ENCODE measurements at regions not wholly inside any gene's neighbourhood (a gene's known extent, or its start where the extent isn't known, plus 50 kb on each side); places are given as distances from the start of the nearest gene placed in this dataset.
"Not testable (repeated sequence)": the region's sequence is repeated elsewhere in the genome, so short reads cannot be mapped to it uniquely, and the experiment has no call there.

DNA sequence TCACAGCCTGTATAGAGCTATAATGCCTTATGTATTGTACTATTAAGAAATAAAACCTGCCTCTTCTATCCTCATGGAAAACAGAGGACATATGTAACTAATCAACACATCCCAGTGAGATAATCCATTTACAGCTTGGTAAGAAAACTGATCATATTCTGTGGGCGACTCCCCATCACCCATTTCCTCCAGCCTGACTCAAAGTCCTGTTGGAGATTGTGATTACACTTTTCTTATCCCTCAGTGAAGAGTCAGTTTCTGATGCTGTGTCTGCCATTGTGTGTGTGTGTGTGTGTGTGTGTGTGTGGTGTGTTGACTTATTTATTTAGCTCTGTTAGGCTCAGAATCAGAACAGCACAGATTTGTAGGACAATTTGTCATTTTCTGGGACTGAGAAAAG is 212.8 kb downstream of the FGF9 start:
- DNase-seq: no peak

DNA sequence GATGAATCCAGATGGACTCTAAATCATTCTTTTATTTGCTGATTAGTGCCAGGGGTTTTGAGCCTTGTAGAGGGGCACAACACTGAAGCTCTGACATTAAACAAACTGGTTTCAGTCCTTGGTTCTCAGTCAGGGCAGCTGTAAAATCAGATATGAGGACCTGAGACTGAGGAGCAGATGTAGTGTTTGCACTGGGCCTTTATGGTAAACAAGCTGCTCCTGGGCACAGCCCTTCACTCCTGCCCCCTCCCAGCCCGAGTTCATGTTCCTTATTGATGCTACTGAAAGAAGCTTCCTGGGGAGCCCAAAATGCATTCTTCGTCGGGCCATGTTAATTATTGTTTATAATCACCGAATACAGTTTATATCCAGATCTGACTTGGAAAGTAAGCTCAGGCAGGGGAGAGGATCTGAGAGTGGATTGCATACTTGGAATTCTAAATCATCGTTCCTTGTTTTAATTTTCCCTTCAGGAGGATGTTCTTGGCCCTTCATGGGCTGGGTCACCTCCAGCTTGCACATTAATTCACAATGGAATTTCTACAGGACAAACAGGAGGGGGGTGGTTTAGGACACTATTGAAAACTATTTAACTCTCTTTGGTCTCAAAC is 213.5 kb downstream of the FGF9 start:
- no peak for DNase-seq

DNA sequence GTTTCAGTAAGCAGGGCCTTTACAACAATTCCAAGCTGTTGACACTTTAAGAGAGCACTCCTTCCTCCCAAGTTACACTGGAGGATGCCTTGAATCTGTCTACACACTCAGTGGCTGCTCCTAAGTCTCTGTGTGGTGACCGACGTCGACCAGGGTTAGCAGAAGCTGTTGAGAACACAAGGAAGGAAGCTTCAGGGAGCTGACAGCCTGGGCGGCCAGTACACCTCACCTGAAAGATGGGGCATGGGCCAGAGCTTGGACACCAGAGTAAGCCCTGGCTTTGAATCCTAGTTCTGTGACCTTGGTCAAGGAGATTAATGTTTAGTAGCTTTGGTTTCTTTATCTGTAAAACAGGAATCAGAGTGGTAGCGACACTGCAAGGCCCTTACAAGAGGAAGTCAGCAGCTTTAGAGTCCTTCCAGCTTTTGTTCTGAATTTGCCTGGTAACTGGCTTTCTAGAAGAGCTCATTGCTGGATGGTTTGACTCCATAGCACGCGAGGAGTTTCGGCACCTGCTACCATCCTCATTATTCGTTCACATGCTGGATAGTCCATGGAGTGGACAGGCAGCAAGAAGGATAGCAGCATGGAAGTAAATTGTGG is 214.2 kb downstream of the FGF9 start:
- DNase-seq: no peak

DNA sequence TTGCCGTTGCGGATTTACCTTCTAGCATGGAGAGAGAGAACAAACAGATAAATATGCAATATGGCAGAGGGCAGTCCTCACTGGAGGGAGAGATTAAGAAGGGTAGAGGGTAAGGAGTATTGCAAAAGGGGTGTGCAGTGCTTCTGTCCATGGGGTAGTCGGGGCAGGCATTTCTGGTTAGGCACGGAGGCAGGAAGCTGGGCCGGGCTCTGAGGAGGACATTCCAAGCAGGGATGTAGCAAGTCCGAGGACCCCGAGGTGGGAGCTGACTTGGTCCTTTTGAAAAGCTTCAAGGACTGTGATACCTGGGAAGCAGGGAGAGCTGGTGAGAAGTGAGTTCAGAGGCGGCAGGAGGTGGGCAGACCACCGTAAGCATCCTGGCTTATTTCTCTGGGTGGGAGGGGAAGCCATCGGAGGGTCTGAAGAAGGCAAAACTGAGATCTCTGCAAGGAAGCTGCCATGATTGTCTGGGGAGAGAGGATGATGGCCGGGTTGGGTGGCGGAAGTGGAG is 214.9 kb downstream of the FGF9 start:
- DNase-seq: no peak

DNA sequence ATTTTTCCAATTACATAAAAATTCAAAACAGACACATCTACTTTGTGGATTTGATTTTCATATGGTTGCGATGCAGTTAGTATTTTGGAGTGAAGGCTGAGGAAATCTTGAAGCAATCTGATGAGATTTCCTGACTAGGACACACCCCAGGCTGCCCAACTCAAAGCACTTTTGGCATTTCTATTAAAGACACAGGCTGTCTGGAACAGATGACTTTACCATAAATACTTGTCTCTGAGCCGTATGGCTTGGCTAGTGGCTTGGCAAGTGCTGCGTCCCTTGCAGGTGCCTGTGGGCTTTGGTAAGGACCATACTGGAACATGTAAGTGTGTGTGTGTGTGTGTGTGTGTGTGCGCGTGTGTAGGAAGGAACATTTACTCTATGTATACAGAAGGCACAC is 218.8 kb downstream of the FGF9 start:
- no peak for DNase-seq

DNA sequence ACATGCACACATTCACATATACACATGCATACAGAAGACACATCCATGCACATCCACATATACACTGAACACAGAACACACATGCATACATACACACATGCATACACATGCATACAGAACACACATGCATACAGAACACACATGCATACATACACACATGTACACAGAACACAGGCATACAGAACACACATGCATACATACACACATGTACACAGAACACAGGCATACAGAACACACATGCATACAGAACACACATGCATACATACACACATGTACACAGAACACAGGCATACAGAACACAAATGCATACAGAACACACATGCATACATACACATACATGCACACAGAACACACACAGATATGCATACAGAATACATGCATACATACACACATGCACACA is 219.3 kb downstream of the FGF9 start:
- not testable (repeated sequence) for DNase-seq

DNA sequence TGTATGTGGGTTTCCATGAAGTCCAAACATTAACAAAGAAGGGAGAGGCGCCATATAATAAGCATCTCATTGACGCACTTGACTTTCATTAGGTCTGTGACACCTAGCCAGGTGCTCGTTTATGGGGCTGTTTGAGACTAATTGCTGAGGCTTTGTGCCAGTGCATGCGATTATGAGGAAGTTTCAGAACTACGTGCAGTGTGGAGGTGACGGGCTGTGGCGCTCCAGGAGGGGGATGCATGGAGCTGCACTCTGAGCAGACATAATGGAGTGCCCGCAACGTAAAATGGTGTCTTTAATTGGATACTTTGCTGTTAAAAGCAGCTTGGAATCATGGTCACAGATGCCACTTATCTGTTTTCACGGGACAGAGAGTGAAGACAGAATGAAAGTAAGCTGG is 223.2 kb downstream of the FGF9 start:
- no peak for DNase-seq

DNA sequence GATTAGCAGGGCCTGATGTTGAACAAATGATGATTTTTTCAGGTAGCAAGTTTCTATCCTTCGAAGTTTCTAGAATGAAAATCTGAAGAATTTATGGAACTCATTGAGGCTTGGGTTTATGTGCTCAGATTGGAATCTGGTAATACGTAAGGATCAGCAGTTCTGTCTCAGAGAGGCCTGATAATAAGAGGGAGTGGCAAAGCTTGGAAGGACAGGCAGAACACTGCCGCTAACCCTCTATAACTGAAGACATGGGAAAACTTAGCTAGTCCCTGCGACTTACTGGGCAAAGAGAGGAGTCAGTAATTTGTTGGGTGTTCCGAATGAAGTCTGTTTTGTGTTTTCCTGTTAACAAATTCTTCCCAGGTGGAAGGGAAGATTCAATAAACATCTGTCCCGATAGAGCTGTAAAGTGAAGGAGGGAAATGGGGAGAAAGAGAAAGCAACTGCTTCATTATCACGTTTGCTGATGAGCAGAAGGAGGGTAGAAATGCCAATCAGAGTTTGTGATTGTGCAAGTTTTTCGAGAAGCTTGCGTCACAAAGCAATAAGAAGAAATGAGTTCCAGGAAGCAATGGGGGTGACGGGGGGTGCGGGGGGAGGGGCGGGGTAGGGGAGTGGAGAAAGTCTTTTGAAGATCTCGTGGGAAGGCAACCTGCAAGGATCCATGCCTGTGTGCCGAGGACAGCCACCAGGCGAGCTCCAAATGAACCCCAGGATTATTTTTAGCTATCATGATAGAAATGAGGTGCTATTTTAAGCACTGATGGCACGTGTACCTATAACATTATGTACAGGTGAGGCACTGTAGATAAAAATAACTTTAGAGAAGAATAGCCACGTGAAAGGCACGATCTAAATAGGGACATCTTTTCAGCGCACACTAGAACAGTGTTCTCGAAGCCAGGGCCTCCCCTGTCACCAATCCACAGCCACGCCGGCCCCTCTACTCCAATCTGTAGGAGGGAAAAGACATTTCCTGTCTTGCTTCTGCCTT is 224.1 kb downstream of the FGF9 start:
- DNase-seq: no peak

DNA sequence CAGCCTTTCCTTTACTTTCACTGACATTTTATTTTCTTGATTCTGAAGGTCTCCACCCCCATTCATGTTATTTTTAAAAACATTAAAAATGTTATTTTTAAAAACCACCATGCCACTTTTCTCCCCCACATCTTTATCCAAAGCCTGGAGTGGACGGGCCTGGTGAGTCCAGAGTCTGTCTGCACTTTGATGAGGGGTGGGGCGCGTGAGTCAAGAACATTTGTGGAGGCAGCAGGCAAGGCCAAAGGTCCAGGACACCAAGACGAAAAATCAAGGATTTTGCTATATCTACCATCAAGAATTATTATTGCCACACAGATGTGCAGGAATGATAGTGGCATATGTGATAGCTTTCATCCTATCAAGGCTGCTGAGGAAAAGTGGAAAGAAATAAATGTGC is 224.9 kb downstream of the FGF9 start:
- no peak for DNase-seq

DNA sequence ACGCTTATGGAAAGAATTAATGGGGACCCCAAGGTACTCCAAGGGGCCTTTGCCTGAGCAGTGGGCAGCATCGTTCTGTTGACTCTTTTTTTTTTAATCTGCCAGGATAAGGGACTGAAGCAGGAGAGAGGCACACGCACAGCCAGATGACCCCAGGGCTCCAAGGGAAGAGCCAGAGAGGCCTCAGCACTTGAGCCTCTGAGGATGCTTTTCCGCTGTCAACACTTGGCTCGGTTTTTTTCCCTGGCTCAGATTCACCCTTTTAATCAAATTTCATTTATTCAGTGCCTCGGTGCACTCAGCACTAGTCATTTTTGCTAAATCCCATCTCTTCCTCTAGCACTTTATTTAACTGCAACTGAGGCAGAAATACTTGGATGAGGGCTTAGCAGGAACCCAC is 226.3 kb downstream of the FGF9 start:
- no peak for DNase-seq

DNA sequence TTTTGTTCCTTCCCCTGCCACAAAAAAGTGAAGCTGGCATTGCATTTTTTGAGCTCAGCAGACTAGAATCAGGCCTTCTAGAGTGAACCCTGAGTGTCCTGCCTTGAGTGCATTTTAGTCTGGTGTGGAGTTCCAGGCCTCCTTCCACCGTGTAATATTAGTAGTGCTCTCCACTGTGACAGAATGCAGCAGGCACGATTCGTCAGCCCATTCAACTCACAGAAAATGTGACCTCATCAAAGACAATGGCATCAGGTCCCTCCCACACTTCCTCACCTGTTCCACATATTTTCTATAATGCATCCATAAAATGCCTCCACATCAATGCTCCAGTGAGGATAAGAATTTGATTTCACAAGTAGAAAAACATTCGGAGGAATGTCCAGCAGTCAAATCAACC is 227.6 kb downstream of the FGF9 start:
- DNase-seq: no peak

DNA sequence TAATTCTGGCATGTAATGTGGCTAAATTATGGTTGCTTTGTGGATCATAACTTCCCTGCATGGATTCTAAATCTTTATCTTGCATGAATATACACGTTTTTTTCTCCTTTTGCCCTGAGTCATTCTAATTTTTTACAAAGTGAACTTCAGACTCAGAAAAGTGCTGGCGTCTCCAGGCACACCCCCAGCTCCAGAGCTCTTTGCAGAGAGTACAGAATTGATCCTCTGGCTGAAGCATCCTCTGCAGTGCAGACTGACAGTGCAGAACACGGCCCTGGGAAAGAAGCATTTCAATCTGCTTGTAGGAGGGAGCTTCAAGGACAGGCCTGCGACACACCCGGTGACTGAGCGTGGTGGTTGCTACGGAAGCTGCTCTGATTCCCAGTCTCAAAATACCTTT is 228.1 kb downstream of the FGF9 start:
- no peak for DNase-seq

DNA sequence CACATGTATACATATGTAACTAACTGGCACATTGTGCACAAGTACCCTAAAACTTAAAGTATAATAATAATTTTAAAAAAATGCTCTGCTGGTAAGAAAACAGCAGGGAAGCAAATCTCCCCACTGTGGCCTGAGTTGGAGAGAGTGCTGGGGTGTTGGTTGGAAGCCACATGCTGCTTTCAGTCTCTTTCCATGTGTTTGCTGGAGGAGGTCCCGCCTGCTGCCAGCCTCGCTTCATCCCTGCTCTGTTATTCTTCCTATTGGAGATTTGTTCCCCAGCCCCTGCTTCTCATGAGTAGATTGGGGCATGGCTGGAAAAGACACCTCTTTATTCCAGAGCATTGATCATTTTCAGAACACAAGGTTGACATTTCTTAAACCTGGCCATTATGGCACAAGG is 230.5 kb downstream of the FGF9 start:
- no peak for DNase-seq

DNA sequence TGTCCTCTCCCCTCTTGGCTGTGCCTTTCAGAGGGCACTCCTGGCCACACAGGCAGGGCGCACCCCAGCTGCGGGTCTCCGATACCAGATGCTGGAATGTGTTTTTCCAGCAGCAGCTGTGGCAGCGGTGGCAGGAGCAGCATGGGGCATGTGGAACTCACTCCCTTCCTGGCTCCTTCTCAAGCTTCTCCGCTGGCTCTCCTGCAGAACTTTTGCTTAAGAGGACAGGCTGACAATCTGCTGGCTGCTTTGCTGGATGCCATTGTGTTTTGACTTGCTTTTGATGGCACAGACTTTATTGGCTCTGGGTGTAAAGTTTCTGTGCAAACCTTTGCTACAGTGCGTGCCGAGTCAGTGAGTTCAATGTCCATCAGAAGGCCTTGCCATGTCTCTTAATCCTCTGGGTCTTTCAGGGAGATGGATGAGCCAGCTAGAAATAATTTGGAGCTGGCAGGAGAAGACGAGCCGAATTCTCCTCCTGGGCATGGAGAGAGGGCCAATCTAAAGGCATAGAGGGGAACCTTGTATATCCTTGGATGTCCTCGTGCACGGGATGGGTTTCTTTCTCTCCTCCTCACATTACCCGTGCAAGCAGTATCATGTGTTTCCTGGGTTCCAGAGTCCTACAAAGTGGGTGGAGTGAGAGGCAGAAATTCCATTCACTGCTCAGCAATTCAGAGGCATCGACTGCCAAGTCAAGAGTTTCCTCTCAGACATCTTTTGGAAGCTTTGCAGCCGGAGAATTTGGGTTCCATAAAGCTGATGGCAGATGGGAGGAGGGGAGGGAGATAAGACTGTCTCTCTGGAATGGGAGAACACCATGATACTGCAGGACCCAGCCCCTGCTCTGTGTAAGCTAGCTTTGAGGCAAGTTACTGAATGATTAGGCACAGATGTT is 231.2 kb downstream of the FGF9 start:
- DNase-seq: peak; percentile 63

DNA sequence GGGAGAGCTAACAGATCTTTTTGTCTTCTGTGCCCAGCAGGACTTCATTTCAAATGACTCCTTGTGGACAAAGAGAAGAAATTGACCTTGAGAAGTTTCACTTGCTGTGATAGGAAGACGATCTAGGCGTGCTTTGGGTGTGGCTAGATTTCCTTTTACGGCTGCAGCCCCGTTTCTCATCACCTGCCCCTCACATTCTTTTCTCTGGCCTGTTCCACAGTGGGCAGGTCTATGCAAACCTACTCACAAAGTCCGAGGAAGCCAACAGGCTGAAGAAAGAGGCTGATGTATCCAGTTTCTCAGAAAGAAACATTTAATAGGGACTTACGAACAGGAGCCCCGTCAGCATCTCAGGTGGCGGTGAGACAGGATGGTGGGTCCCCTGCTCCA is 231.8 kb downstream of the FGF9 start:
- no peak for DNase-seq

DNA sequence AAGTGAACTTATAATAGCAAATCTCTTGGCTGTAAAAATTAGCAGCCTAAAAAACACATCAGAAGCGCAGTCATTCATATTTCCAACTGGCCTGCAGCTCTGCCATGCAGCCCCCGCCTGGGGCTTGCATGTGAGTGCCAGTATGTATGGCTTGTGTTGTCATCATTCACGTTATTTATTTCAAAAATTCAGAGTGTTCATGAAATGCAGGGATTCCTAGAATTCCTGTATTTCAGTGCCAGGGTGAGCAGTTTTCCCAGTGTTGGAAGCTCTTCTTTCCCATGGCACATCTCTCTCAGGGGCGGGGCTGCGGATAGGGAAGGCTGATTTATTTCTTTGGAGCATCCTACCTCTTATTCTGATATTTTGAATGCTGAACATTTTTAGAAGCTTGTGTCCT is 234.6 kb downstream of the FGF9 start:
- DNase-seq: no peak

DNA sequence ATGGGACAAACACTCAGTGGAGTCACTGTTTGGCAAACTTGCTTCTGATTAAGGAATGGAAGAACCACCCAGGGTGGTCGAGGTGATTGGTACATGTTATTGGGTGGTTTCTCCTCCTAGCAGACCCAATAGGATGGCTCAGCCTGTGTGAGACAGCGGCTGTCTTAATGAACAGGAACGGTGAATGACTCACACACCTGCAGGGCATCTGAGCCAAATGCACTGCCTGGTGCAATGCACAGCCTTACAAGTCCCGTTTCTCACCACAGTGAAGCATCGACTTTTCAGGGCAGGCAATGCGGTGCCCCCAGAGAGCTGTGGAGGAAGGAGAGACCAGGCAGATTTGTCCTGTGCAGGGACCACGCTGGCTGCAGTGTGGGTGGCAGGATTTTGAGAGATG is 238.5 kb downstream of the FGF9 start:
- DNase-seq: no peak

DNA sequence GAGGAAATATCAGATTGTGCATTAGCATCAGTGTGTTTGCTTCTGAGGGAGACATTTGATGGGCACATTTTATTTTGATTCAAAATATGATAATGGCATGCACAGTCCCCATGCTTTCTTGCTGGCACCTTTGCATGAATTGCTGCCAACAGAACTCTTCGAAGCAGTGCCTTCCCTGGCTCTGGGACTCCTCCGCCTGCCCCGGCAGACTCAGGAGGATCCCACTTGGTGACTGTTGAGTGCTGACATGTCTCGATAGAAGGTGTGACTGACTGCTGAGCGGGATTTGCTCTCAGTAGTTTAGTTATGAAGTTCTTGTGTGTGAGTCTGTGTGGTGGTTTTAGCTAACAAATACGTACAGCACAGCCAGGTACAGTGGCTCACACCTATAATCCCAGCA is 239.7 kb downstream of the FGF9 start:
- no peak for DNase-seq

DNA sequence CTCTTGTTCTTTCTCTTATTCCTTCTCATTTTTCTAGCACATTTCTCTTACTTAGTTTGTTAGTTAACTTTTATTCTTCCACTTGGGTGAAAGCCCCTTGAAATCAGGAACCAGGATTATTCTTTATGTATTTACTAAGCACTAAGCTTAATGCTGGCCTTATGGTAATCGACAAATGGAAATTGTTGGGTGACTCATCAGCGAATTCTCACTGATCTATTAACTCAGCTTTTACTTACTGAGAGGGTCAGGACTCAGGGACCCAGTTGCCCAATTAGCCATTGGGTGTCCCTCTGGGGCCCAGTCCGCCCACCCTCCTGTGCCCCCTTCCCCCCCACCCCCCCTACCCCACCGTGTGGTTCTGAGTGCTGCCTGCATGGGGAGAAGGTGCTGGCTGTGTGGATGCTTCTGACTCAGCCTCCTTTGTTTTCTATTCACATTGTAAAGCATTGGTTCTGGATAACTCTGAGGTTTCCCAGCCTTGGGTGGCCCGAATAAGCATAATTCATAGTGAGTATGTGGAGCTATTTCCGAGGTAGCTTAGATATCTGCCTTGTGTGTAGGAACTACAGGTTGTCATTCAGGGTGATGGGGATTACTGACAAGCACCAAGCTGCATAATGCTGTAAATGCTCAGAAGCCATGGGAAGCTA is 240.9 kb downstream of the FGF9 start:
- no peak for DNase-seq

DNA sequence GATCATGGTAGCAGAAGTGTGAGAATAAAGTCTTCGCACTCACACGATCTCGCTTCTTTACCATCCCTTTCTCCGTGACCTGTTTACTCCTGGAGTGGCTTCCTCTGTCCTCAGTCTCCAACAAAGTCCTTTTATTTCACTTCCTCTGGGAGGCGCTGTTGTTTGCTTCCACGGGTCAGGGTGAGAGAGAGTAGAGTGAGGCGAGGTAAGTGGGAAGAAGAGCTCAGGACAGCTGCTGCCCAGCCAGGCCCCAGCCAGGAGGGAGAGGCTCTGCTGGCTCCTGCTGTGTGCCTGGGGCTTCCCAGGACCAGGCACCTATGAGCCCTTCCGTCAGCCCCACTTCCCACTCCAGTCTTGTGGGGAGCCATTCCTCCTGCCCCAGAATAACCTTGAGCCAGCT is 242.1 kb downstream of the FGF9 start:
- DNase-seq: no peak

DNA sequence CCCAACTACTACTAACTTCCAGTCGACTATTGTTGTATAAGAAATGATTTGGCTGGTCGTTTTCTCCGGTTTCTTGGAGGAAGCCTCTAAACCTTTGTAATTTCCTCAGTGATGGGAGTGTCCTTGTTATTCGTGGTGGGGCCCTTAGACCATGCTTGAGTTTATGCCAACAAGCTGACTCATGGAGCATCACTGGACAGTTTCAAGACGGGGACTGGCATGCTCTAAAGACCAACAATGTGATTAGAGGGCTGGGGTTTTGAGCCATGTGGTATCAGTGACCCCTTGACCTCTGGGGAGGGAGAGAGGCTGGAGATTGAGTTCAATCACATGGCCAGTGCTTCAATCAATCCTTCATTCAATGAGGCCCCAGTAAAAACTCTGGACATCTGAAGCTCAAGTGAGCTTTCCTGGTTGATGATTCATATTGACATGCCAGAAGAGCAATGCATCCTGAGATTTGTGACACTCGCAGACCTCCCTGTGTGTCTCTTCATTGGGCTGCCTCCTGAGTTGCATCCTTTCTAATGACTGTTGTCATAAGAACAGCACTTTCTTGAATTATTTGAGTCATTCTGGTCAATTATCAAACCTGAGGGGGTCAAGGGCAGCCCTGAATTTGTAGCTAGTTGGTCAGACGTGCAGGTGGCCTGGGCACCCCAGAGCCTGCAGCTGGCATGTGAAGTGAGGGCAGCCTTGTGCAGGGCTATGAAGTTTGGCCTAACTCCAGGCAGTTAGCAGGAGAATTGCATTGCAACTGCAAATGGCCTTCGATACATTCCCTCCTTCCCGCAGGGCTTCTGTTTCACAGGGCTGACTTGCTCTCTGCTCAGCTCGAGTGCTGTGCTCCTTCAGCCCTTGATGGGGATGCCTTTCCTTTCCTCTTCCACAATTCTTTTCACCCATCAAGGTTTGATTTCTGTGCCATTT is 246.5 kb downstream of the FGF9 start:
- no peak for DNase-seq

All from left hindlimb (tissue), 1 donor.